ENCODE measurements at regions not wholly inside any gene's neighbourhood (a gene's known extent, or its start where the extent isn't known, plus 50 kb on each side); places are given as distances from the start of the nearest gene placed in this dataset.

DNA sequence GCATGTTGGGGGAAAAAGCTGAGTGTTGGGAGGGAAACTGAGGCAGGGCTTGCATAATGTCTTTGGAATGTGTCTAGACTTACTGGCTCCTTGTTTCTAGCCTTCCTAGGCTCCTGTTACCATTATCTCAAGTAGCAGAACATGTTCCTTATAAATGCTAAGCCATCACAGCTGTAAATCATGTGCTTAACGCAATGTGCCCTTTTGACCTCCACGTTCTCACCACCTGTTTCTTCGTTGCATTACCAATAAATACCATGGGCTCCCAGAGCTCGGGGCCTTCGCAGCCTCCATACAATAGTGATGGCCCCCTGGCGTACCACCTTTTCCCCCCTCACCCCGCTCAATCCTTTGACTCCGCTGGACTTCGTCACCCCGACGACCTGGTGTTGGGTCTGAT lies 54.0 kb upstream of the CWC22 start:
- intact Hi-C loops (cut with DNase I; ENCODE audit: low total_unique reads): no loop called here
- WGBS, 5 donors: 81 to 88% (median 85%) methylated on average over 11 of the region's 11 CpGs
- H3K27me3 ChIP-seq: no peaks in the 10 kb centered on the region
- TF ChIP-seq POLR2A (IDR thresholded peaks at IDR 0.05): no peak
- TF ChIP-seq, protein P1, sequence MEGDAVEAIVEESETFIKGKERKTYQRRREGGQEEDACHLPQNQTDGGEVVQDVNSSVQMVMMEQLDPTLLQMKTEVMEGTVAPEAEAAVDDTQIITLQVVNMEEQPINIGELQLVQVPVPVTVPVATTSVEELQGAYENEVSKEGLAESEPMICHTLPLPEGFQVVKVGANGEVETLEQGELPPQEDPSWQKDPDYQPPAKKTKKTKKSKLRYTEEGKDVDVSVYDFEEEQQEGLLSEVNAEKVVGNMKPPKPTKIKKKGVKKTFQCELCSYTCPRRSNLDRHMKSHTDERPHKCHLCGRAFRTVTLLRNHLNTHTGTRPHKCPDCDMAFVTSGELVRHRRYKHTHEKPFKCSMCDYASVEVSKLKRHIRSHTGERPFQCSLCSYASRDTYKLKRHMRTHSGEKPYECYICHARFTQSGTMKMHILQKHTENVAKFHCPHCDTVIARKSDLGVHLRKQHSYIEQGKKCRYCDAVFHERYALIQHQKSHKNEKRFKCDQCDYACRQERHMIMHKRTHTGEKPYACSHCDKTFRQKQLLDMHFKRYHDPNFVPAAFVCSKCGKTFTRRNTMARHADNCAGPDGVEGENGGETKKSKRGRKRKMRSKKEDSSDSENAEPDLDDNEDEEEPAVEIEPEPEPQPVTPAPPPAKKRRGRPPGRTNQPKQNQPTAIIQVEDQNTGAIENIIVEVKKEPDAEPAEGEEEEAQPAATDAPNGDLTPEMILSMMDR (IDR thresholded peaks at IDR 0.05): no peak
- no peak for TF ChIP-seq EP300 (IDR thresholded peaks at IDR 0.05)
- TF ChIP-seq POLR2AphosphoS5 (IDR thresholded peaks at IDR 0.05): no peak
- no peaks in the 10 kb centered on the region for H3K4me1 ChIP-seq
- no peaks in the 10 kb centered on the region for H3K36me3 ChIP-seq
- no peak overlapping the region for H3K27ac ChIP-seq
- H3K4me3 ChIP-seq: no peak overlapping the region
- H3K9me3 ChIP-seq: no peaks in the 10 kb centered on the region
- no peak for DNase-seq

DNA sequence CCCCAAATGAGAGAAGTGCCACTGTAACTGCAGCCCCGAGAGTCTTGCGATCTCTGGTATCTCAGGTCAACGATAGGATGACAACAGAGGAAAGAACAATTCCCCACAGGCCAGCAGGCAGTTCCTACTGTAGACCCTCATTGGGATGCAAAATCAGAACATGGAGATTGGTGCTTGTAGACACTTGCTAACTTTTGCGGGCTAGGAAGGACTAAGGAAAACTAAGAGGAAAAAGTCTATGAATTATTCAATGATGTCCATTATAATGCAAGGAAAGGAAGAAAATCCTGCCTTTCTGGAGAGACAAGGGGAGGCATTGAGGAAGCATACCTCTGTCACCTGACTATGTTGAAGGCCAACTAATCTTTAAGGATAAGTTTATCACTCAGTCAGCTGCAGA lies 51.9 kb upstream of the CWC22 start:
- Histone ChIP-seq H3K4me1 (no peaks in the 10 kb centered on the region), H3K4me3 (no peak overlapping the region), H3K9me3 (no peaks in the 10 kb centered on the region), H3K27me3 (no peaks in the 10 kb centered on the region), H3K27ac (no peak overlapping the region), H3K36me3 (no peaks in the 10 kb centered on the region)
- no peak for DNase-seq
- 83 to 94% (median 91%) methylated on average over 4 of the region's 4 CpGs for WGBS, 5 donors
- no peak for TF ChIP-seq POLR2AphosphoS5 (IDR thresholded peaks at IDR 0.05)
- intact Hi-C loops (cut with DNase I; ENCODE audit: low total_unique reads): no loop called here

DNA sequence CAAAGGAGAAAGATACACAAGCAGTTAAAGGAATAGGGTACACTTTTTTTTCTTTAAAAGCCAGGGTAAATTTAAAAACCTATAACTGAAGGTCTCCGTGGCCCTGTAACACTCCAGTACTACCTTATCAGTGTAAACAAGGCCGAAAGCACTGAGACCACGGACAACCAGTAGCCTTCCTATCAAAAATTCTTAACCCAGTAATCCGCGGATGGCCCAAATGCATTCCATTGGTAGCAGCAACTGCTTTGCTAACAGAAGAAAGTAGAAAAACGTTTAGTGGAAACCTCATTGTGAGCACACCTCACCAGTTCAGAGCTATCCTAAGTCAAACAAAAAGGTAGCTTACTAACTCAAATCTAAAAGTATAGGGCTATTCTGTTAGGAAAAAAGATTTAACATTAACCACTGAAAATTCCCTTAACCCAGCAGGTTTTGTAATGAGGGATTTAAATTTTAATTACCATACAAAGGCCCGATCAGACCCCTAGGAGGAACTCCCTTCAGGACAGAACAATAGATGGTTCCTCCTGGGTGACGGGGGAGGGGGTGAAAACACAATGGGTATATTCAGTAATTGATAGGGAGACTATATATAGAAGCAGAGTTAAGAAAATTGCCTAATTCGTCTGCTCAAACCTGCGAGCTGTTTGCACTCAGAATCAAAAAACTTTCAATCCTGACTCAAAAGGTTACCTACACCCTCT lies 50.8 kb upstream of the CWC22 start:
- intact Hi-C loops (cut with DNase I; ENCODE audit: low total_unique reads): no loop called here
- H3K27ac ChIP-seq: no peak overlapping the region
- no peak for DNase-seq
- H3K4me3 ChIP-seq: no peak overlapping the region
- no peaks in the 10 kb centered on the region for H3K9me3 ChIP-seq
- TF ChIP-seq, protein P1 (IDR thresholded peaks at IDR 0.05): no peak
- TF ChIP-seq POLR2AphosphoS5 (IDR thresholded peaks at IDR 0.05) (no peak), POLR2A (IDR thresholded peaks at IDR 0.05) (no peak), EP300 (IDR thresholded peaks at IDR 0.05) (no peak)
- H3K36me3 ChIP-seq: no peaks in the 10 kb centered on the region
- 46 to 67% (median 54%) methylated on average over 10 of the region's 10 CpGs for WGBS, 5 donors
- no peaks in the 10 kb centered on the region for H3K27me3 ChIP-seq
- no peaks in the 10 kb centered on the region for H3K4me1 ChIP-seq

Small RNA genes in the stretch of these regions (small RNA-seq; reads per million reads assigned to genes)
- 0 reads per million in 4 donors for gene AC012669.1
